HG02852 (cell line): ENCODE measurements at regions not wholly inside any gene's neighbourhood (a gene's known extent, or its start where the extent isn't known, plus 50 kb on each side); places are given as distances from the start of the nearest gene placed in this dataset.
"Not testable (repeated sequence)": the region's sequence is repeated elsewhere in the genome, so short reads cannot be mapped to it uniquely, and the experiment has no call there.

Experiments used
- ATAC-seq: cut with Tn5 transposase; IDR thresholded peaks from one replicate; pipeline ENCODE4 v1.9.1; 2021; ENCODE audit warnings: mild to moderate bottlenecking, moderate library complexity; ENCODE audit not compliant: unreplicated experiment

GRCh38 chr9:102405218-102405867 is 589.8 kb upstream of the CYLC2 start:
- no peak for ATAC-seq

GRCh38 chr9:102403514-102403913 is 591.6 kb upstream of the CYLC2 start:
- ATAC-seq, result no peak

GRCh38 chr9:102398205-102398604 is 596.9 kb upstream of the CYLC2 start:
- ATAC-seq, result no peak

DNA sequence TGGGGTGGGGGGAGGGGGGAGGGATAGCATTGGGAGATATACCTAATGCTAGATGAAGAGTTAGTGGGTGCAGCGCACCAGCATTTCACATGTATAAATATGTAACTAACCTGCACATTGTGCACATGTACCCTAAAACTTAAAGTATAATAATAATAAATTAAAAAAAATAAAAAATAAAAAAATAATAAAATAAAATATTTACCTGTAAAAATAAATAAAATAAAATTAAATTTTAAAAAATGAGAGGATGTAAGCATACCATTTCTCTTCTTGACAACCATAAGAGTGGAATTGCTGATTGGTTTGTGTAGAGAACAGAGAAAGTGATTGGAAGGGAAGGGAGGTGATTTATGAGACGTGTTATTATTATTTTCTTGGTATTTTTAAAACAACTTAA is 609.5 kb upstream of the CYLC2 start:
- ATAC-seq, result not testable (repeated sequence)

DNA sequence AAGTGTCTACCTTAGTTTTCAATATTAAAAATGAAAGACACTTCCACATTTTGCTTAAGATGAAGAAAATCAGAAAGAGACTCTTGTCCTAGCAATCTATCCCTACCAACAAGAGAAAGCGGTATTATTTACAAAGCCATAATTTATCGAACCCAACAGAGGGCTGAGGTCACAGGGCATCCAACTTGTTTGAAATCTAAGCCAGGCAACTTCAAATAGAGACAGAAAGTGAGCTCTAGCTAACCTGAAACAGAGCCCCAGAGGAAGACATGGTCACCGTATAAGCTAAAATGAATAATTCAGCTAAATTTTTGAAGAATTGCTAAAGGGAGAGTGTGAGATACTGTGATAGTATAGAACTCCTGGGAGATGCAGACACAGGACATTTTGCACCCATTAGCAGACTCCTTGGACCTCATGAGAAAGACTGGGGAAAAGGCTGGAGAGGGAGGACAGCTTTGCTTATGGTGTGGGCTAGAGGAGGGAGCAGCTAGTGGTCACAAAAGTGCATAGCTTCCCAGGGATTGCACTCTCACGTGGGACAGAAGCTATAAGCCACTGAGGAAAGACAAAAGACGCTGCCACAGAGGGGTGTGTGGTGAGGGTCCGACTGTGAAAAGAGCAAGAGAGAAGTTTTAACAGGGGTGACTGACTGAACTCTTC is 624.2 kb upstream of the GRIN3A start:
- no peak for ATAC-seq

DNA sequence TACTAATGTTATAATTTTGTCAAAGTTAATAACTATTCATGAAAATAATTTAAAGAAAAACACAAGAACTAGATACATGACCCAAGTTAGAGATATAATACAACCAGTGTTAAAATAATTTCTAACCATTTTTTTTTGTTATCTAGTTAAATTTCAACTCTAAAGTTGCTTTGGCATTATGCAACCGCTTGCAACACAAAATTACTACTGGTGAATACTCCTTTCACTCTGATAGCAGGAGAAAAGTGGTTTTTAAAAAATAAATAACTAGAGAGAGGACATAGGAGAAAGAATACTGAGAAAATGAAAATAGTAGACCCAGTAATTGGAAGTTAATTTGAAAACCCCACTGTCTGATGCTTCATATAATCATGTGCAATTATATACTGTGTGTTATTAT is 622.4 kb upstream of the GRIN3A start:
- ATAC-seq, result no peak

GRCh38 chr9:102355982-102356381 is 617.5 kb upstream of the GRIN3A start:
- no peak for ATAC-seq

DNA sequence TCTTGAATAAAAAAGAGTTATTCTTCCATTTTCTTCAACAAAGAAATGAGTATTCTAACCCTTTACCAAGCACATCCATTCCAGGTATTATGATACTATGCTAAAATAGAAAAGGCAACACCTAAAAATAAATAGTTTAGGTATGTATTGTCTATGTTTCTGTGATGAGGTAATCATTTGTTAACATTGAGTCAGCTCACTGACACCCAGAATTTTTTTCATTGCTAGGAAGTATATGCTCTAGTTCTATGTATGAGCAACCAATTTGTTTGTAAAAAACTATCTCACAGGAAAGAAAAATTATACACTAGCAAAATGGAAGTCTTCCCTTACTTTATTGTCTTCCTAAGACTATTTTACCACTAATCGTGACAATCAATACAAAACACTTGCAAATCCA is 615.6 kb upstream of the GRIN3A start:
- no peak for ATAC-seq

GRCh38 chr9:102337471-102337870 is 599.0 kb upstream of the GRIN3A start:
- ATAC-seq, result not testable (repeated sequence)

DNA sequence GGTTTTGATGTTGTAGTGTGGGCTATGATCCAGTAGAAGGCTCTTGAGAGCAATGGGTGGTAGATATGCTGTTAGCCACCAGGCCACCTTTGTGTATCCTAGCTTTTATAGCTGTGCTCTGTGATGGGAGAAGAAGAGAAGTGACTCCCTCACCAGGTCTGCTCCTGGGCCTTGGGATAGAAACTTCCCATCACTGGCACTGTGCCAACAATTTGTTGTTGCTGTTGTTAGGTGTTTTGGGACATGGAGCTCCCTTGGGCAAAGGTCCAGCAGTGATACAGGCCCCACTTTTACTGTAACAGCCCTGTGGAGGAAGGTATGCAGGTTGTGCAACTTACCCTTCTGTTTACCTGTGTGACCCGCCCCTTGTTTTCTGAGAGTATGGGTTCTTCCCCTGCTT is 570.9 kb upstream of the GRIN3A start:
- ATAC-seq, result no peak

DNA sequence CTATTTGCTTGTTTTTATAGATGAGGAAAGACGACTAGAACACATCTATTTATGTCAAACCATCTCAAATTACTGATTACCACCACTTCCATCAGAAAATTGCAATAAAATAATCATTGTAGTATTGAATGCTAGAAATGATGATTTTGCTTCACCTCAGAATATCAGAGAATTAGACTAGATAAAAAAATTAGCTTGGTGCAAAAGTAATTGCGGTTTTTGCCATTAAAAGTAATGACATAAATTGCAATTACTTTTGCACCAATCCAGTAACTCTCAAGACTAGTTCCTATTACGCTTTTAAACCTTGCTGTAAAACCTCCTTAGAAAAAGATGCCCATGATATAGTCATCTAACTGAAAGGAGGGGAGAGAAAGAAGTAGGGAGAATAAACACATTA is 556.7 kb upstream of the GRIN3A start:
- ATAC-seq, result no peak

- no peak for ATAC-seq
These were observed 535.5 kb upstream of the GRIN3A start for GRCh38 chr9:102273952-102274351.

DNA sequence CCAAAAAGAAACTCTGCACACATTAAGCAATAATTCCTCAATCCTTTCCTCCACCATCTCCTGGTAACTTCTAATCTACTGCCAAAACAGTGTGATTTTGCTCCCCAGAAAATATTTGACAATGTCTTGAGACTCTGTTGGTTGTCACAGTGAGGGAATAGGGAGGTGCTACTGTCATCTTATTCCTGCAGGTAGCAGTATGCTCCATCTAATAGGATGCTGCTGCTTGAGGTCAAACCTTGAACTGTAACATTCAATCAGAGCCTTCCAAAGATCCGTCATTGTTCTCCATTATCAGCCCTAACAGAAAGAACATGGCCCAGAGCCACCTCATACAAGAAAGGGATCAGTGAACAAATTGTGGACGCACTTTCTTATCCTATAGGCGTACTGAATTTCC is 514.7 kb upstream of the GRIN3A start:
- no peak for ATAC-seq

- no peak for ATAC-seq
These were observed 506.5 kb upstream of the GRIN3A start for GRCh38 chr9:102244916-102245315.

GRCh38 chr9:102237520-102237919 is 499.1 kb upstream of the GRIN3A start:
- no peak for ATAC-seq

DNA sequence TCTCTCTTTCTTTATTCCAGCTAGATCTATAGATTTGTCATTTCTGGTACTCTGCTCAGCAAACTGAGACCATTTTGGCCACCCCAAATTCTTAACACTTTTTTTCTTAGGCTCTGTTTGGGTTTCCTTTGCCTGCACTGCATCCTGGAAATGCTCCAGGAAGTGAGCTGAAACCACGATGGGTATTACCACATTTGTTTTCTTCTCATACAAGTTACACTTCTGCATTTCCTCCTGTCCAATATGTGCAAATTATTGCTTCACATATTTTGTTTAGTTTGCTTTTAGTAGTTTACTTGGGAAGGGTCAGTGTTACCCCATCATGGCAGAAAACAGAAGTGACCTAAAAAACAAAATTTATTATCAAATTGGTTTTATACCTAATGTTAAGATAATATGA is 498.6 kb upstream of the GRIN3A start:
- no peak for ATAC-seq

GRCh38 chr9:102227416-102227815 is 489.0 kb upstream of the GRIN3A start:
- ATAC-seq, result not testable (repeated sequence)

DNA sequence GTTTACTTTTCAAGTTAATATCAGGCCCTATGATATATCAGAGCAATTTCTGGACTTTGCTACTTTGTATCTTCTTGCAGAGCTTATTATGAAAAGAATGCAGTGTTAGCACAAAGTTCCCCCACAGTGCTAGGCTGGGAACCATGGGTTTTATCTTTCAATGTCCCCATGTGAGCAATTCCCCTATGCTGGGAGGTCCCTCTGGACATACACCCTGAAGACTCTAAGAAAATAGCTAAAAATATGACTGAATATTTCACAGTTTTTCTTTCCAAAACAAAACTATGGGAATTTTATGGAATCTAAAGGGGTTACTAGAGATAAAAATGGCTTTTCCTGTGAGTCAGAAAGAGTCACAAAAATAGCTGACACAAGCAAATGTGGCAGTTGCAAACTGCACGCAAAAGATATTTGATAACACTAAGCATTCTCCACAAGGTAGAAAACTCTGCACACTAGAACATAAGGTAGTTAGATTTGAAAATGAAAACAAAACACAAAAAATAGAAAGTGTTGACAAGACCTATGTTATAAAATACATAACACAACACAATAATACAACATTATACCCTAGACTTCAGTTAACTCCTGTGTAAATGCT is 487.5 kb upstream of the GRIN3A start:
- no peak for ATAC-seq

DNA sequence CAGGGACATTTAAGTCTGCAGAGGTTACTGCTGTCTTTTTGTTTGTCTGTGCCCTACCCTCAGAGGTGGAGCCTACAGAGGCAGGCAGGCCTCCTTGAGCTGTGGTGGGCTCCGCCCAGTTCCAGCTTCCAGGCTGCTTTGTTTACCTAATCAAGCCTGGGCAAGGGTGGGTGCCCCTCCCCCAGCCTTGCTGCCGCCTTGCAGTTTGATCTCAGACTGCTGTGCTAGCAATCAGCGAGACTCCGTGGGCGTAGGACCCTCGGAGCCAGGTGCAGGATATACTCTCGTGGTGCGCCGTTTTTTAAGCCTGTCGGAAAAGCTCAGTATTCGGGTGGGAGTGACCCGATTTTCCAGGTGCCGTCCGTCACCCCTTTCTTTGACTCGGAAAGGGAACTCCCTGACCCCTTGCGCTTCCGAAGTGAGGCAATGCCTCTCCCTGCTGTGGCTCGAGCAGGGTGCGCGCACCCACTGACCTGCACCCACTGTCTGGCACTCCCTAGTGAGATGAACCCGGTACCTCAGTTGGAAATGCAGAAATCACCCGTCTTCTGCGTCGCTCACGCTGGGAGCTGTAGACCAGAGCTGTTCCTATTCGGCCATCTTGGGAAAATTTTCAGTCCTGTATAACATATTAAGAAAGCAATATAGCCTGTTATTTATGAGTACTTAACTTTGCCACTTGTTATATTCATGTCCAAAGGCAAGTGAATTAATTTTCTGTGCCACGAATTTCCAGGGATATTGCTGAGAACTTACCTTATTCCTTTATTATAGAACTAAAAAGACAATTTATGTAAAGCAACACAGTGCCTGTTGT is 485.1 kb upstream of the GRIN3A start:
- ATAC-seq, result not testable (repeated sequence)

GRCh38 chr9:102209176-102209575 is 470.7 kb upstream of the GRIN3A start:
- ATAC-seq, result no peak

DNA sequence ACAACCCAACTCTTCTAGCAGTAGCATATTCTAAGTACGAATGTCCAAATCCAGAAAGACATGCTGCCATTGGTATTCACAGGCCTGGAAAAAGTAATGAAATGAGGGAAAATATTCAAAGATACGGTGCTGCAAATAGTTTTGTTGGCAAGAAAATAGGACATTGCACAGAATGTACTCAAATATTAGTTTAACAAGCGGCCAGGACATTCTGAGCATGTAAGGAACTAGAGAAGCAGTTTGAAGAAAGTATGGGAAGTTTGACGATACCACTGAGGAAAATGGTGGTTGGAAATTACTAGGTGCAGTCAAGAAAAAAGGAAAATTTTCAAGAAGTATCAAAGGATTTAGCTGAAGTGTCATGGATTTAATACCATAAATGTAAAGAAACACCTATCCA is 468.0 kb upstream of the GRIN3A start:
- ATAC-seq, result no peak

- ATAC-seq, result no peak
These were observed 466.8 kb upstream of the GRIN3A start for GRCh38 chr9:102205251-102205650.
